ENCODE measurements at regions not wholly inside any gene's neighbourhood (a gene's known extent, or its start where the extent isn't known, plus 50 kb on each side); places are given as distances from the start of the nearest gene placed in this dataset.

DNA sequence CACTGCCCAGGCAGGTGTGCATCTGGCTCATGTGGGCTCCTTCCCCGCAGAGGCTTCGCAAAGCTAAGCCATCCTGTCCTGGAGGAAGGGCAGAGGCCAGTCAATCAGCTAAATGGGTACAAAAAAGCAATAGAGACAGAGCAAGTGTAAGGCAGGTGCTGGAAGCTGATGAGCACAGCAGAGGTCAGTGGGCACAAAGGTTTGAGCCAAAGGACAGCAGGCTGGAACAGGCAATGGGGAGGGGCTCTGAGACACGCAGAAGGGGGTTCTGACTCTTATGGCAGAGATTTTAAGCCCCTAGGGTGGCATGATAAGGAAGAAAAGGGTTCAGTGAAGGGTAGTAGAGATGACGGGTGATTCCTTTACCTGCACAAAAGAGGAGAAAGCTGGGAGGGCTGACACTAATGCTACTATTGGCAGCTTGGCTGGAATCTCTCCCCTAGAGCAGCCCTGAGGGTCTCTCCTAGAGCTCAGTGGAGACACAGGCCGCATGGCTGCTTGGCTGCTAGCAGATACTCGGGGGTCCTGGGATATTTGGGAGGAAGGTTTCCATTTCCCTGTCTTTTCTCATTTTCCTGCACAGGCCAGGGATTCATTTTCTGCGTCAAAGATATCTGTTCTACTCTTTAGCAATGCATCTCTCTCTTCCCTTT is 132.4 kb downstream of the MYCN start:
- Histone ChIP-seq H3K9me3 (ENCODE audit: low read length) (no peaks in the 10 kb centered on the region), H4K20me1 (ENCODE audit: insufficient read depth) (no peaks in the 10 kb centered on the region), H3K27ac (ENCODE audit: low read length) (no peak overlapping the region), H2AFZ (ENCODE audit: low read depth, low read length) (no peak overlapping the region), H3K36me3 (ENCODE audit: insufficient read depth, low read length) (no peaks in the 10 kb centered on the region), H3F3A (ENCODE audit: insufficient read depth, low read length, poor library complexity, severe bottlenecking) (no peaks in the 10 kb centered on the region), H3K4me2 (ENCODE audit: low read length) (no peak overlapping the region), H3K79me2 (replicated peaks; ENCODE audit: insufficient read depth, low read length) (no peaks in the 10 kb centered on the region), H3K4me3 (ENCODE audit: low read length) (no peak overlapping the region), H3K27me3 (ENCODE audit: insufficient read depth, low read depth, low read length) (no peaks in the 10 kb centered on the region), H3K9ac (ENCODE audit: low read length) (no peak overlapping the region), H3K9me2 (ENCODE audit: insufficient read depth, low read length) (no peaks in the 10 kb centered on the region)
- TF ChIP-seq POLR2AphosphoS5 (IDR thresholded peaks at IDR 0.05): no peak
- TF ChIP-seq, protein P1, sequence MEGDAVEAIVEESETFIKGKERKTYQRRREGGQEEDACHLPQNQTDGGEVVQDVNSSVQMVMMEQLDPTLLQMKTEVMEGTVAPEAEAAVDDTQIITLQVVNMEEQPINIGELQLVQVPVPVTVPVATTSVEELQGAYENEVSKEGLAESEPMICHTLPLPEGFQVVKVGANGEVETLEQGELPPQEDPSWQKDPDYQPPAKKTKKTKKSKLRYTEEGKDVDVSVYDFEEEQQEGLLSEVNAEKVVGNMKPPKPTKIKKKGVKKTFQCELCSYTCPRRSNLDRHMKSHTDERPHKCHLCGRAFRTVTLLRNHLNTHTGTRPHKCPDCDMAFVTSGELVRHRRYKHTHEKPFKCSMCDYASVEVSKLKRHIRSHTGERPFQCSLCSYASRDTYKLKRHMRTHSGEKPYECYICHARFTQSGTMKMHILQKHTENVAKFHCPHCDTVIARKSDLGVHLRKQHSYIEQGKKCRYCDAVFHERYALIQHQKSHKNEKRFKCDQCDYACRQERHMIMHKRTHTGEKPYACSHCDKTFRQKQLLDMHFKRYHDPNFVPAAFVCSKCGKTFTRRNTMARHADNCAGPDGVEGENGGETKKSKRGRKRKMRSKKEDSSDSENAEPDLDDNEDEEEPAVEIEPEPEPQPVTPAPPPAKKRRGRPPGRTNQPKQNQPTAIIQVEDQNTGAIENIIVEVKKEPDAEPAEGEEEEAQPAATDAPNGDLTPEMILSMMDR (IDR thresholded peaks at IDR 0.05; ENCODE audit: poor library complexity, severe bottlenecking): no peak
- no peak for TF ChIP-seq EZH2 (IDR thresholded peaks at IDR 0.05; ENCODE audit: borderline replicate concordance, insufficient read depth, low read length, poor library complexity, severe bottlenecking)
- no peak for TF ChIP-seq RAD21 (conservative IDR thresholded peaks at IDR 0.05)
- TF ChIP-seq MXI1 (conservative IDR thresholded peaks at IDR 0.05; ENCODE audit: poor library complexity, severe bottlenecking): no peak
- TF ChIP-seq, protein P2, sequence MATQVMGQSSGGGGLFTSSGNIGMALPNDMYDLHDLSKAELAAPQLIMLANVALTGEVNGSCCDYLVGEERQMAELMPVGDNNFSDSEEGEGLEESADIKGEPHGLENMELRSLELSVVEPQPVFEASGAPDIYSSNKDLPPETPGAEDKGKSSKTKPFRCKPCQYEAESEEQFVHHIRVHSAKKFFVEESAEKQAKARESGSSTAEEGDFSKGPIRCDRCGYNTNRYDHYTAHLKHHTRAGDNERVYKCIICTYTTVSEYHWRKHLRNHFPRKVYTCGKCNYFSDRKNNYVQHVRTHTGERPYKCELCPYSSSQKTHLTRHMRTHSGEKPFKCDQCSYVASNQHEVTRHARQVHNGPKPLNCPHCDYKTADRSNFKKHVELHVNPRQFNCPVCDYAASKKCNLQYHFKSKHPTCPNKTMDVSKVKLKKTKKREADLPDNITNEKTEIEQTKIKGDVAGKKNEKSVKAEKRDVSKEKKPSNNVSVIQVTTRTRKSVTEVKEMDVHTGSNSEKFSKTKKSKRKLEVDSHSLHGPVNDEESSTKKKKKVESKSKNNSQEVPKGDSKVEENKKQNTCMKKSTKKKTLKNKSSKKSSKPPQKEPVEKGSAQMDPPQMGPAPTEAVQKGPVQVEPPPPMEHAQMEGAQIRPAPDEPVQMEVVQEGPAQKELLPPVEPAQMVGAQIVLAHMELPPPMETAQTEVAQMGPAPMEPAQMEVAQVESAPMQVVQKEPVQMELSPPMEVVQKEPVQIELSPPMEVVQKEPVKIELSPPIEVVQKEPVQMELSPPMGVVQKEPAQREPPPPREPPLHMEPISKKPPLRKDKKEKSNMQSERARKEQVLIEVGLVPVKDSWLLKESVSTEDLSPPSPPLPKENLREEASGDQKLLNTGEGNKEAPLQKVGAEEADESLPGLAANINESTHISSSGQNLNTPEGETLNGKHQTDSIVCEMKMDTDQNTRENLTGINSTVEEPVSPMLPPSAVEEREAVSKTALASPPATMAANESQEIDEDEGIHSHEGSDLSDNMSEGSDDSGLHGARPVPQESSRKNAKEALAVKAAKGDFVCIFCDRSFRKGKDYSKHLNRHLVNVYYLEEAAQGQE (IDR thresholded peaks at IDR 0.05; ENCODE audit: borderline replicate concordance): no peak
- no peak for TF ChIP-seq TAF1 (IDR thresholded peaks at IDR 0.05; ENCODE audit: low read depth)
- TF ChIP-seq EP300 (conservative IDR thresholded peaks at IDR 0.05; ENCODE audit: poor library complexity, severe bottlenecking): no peak
- TF ChIP-seq SMC3 (conservative IDR thresholded peaks at IDR 0.05; ENCODE audit: poor library complexity): no peak

DNA sequence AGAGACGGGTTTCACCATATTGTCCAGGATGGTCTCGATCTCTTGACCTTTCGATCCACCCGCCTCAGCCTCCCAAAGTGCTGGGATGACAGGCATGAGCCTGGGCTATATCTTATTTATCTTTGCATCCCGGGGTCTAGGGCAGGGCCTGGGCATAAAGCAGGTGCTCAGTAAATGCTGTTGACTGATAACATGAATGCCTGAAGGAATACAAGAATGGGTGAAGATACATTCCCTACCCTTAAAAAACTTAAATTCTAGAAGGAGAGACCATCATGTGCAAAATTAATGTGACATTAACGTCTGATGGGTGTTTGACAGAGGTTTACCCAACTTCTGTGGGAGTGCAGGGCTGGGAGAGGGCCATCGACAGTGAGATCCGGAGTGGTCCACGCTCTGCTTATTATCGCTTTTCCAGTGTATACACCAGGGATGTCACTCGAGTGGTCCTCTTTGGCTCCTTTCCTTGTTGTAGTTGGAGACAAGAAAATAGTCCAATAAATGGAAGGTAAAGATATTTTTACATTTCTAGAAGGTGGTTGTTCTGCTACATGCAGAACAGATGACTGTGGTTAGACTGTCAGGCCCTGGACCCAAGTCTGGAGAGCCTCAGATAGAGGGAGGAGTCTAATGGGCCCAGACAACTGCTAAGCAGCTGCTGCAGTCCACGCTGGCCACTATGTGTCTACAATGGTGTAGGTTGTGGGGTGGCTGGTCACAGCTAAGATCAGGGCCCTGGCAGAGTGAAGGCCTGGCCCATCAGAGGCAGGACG is 131.7 kb downstream of the MYCN start:
- no peak overlapping the region for H2AFZ ChIP-seq (ENCODE audit: low read depth, low read length)
- H3K4me3 ChIP-seq (ENCODE audit: low read length): no peak overlapping the region
- no peaks in the 10 kb centered on the region for H3K9me2 ChIP-seq (ENCODE audit: insufficient read depth, low read length)
- H3K79me2 ChIP-seq (replicated peaks; ENCODE audit: insufficient read depth, low read length): no peaks in the 10 kb centered on the region
- TF ChIP-seq TAF1 (IDR thresholded peaks at IDR 0.05; ENCODE audit: low read depth): no peak
- TF ChIP-seq, protein P1 (IDR thresholded peaks at IDR 0.05; ENCODE audit: poor library complexity, severe bottlenecking): no peak
- no peak overlapping the region for H3K4me2 ChIP-seq (ENCODE audit: low read length)
- no peak overlapping the region for H3K27ac ChIP-seq (ENCODE audit: low read length)
- H3K36me3 ChIP-seq (ENCODE audit: insufficient read depth, low read length): no peaks in the 10 kb centered on the region
- H4K20me1 ChIP-seq (ENCODE audit: insufficient read depth): no peaks in the 10 kb centered on the region
- H3K9ac ChIP-seq (ENCODE audit: low read length): no peak overlapping the region
- no peaks in the 10 kb centered on the region for H3K27me3 ChIP-seq (ENCODE audit: insufficient read depth, low read depth, low read length)
- H3K9me3 ChIP-seq (ENCODE audit: low read length): no peaks in the 10 kb centered on the region
- H3F3A ChIP-seq (ENCODE audit: insufficient read depth, low read length, poor library complexity, severe bottlenecking): no peaks in the 10 kb centered on the region
